Gastrocnemius medialis (tissue), 4 donors: ENCODE measurements at regions not wholly inside any gene's neighbourhood (a gene's known extent, or its start where the extent isn't known, plus 50 kb on each side); places are given as distances from the start of the nearest gene placed in this dataset.

Experiments
- CTCF ChIP-seq, 5 experiments: fragments of 450-650 bp in 3 of 5; fragments of 200-600 bp in 2 of 5; sonication (generic) in 2 of 5; IDR thresholded peaks in 4 of 5; conservative IDR thresholded peaks in 1 of 5; 1 replicate in 4 of 5; 2 replicates in 1 of 5; pipeline ENCODE4 v1.5.1; 2016 to 2019; ENCODE audit warnings: antibody characterized with exemption in 5 of 5, mild to moderate bottlenecking in 3 of 5, moderate library complexity in 3 of 5
- POLR2A ChIP-seq, 2 donors: fragments of 450-650 bp; IDR thresholded peaks; one replicate each; pipeline ENCODE4 v1.6.1; 2017; ENCODE audit warnings: antibody characterized with exemption in 2 of 2, mild to moderate bottlenecking in 2 of 2, moderate library complexity in 2 of 2

- TF ChIP-seq POLR2A (IDR thresholded peaks at IDR 0.05) (no peak), CTCF (IDR thresholded peaks at IDR 0.05 in 4 of 5, conservative IDR thresholded peaks at IDR 0.05 in 1 of 5) (peak; percentile 22 to 55 (median 37))
Measured at GRCh38 chr17:70622368-70623260, 453.3 kb downstream of the KCNJ2 start.
